ENCODE measurements at regions not wholly inside any gene's neighbourhood (a gene's known extent, or its start where the extent isn't known, plus 50 kb on each side); places are given as distances from the start of the nearest gene placed in this dataset.

DNA sequence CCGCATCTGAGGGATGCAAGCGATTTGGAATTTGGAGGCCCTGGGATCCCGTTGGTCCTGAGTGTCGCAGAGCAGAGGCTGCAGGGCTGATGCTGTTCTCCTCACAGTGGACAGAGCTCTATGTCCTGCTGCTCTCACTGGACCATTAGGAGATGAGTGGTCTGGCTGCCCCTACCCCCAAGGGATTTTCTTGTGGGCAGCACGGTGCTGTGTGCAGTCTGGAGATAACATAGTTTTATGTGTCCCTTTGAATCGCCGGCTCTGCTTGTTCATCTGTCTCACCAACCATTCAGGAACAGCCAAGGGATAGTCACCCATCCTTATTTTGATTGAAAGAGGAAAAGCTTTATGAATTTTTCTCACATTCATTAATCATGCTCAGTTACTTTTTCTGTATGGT is 49.9 kb downstream of the CHRM3 start:
- DNase-seq: no peak

DNA sequence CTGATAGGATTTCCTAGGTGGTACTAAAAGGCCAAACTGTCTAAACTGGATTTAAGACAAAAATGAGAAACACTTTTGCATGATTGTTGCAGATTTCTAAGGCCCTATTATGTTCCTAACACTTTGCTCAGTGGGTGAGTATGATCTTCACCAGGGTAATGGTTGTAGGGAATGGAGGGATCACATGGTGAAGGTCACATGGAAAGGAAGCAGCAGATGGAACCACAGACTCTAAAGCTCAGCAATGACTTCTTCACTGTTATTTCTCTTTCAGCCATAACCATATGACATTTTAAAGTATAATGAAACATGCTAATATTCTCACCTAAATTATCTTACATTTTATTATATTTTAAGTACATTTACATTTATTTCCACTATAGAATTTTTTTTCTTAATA is 51.5 kb downstream of the CHRM3 start:
- DNase-seq: no peak

DNA sequence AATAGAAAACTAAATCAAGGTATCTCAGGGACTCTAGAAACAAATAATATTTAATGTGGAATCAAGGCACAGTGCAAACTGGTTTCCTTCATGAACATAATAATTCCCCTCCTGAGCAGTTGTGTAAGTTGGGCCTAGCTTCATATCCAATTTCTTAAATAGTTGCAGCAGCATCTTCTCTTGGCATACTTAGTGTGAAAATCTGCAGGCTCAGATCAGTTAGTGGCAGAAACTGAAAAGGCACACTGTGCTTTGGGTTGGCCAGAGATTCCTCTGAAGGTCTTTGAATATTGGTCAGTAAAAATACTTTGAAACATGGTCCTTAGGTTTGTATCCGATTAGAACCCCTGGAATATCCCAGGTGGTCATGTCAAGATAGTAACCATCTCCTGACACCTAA is 52.5 kb downstream of the CHRM3 start:
- no peak for DNase-seq

- DNase-seq: no peak
Observed at GRCh38 chr1:239443361-239443760, 57.0 kb downstream of the CHRM3 start.

DNA sequence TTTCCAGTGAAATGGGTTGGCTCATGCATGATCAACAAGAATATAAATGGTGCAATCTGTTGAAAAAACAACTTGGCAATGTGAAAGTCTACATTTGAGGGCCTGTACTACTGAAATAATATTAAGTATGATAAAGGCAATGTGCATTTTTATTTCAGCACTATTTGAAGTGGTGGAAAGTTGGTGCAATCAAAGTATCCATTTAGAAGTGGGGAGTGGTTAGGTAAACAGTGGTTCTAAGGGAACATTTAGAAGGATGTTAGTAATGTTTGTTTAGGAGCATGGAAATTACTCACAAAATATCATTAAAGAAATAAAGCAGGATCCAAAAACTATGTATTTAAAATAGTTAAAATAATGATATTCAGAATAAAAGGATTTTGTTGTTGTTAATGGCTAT is 60.2 kb downstream of the CHRM3 start:
- no peak for DNase-seq

DNA sequence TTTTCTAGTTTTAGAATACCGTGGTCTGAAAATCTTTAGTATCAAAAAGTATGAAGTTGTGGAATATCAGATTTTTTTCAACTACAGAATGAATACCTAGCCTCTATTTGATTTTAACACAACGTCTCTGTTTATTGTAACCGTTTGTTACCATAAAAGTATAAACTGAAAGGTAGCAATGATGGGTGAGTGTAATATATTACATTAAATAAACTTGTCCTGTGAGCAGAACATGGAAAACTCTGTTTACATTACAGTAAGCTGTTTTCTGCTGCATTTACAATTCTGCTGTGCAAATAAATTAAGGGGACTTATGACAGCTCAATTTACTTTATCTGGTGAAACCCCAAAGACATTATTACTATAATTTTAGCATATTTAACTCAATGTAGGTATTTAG is 62.5 kb downstream of the CHRM3 start:
- DNase-seq: no peak

- no peak for DNase-seq
Observed at GRCh38 chr1:239455743-239456142, 69.4 kb downstream of the CHRM3 start.

- DNase-seq: no peak
Observed at GRCh38 chr1:239456788-239457187, 70.4 kb downstream of the CHRM3 start.

DNA sequence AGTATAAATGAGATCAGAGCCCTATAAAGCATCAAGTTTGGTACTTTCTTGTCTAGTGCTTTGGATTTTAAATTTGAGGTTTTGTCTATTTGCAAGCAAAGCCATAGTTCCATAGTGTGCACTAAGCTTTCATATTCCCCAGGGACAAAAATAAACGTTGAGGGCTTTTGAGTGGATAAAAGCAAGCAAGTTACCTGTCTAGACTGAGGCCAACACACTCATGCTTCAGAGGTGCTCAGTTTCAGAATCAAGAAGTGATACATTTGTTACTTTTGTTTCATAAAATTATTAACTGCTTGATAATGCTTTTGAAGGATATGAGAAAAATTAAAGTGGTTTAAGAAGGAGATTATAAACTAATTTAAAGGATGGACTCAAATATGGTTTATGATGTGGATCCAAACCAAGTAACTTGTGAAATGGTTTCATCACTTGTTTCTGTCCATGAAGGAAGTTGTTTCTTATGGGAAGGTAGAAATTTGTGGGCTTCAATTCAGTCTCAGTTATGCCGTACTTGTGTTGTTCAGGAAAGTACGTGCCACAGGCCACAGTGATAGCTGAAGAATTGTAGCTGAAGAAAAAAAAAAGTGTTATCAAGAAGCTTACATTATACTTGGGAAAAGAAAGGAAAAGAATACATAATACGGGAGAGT is 71.2 kb downstream of the CHRM3 start:
- DNase-seq: no peak

DNA sequence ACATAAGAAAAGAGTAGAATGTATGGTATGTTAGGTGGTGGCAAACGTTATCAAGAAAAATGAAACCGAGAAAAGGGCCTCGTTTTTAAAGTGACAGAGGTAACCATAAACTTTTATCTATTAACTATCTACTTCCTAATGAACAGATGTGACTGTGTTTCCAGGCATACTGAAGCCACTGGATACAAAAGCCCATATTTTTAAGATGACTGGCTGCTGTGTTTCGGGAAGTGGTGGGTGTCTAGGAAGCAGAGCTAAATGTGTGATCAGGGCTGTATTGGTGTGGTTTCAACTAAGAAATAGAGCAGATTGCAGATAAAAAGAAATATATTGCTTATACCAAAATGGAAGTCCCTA is 71.8 kb downstream of the CHRM3 start:
- no peak for DNase-seq

- no peak for DNase-seq
Observed at GRCh38 chr1:239467730-239468129, 81.4 kb downstream of the CHRM3 start.

- no peak for DNase-seq
Observed at GRCh38 chr1:239478069-239478468, 91.7 kb downstream of the CHRM3 start.

GRCh38 chr1:239483391-239483790 is 97.0 kb downstream of the CHRM3 start:
- DNase-seq: no peak

DNA sequence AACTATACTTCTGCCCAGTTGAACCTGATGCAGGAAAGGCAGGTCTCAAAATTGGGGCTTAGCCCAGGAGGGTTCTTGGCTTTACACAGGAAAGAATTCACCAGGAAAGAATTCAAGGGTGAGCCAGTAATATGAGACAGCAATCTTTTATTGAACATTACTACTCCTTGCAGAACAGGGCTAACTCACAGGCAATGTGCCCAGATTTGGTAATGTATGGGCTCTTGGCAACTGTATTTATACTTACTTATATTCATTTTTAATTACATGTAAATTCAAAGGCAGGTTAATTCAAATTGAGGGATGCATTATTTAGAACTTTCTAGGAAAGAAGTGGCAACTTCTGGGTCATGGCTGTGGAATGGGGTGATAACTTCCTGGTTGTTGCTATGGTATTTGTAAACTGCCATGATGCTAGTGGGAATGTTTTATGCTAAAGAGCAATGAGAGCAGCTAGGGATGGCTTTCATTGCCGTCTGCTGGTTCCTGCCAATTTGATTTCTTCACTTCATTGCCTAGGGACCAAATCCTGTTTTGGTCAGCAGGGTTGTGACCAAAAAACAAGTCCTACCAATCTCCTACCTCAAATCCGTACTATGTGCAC is 107.5 kb downstream of the CHRM3 start:
- DNase-seq: no peak

- no peak for DNase-seq
Observed at GRCh38 chr1:239505094-239505493, 118.7 kb downstream of the CHRM3 start.

DNA sequence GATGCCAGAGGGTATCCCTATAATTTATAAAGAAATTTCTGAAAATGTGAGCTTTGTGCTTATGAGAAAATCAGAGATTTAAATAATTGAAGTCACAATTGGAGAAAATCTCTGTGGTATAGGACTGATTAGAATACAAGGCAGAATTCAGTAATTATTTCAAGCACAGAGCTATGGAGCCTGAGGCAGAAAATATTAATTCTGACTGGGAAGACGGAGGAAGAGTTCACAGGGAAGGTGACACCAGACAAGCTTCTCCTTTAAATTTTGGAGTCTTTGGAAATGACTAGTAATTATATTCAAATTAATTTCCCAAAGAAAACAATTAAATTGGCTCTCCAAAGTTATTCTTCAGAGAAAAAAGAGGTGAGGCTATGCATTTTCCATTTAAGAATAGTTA is 121.5 kb downstream of the CHRM3 start:
- DNase-seq: no peak

DNA sequence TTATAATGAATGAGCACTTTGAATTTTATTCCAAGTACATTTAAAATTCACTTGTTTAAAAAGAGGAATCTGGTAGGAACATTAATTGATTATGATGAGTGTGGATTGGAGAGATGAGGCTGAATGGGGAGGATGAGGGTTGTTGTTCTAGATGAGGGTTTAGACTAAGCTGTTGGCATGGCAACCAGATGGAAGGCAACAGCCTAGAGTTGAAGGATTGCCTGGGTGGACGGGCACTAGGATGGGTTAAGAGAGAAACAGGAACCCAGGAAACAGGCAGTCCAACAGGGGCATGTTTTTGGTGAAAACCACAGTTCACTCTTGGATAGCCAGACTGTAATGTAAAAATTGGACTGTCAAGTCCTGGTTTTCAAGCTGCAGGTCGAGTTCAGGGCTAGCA is 125.5 kb downstream of the CHRM3 start:
- DNase-seq: no peak

- DNase-seq: no peak
Observed at GRCh38 chr1:239516579-239516978, 130.2 kb downstream of the CHRM3 start.

GRCh38 chr1:239526391-239526790 is 140.0 kb downstream of the CHRM3 start:
- DNase-seq: no peak

- DNase-seq: no peak
Observed at GRCh38 chr1:239527051-239527693, 140.8 kb downstream of the CHRM3 start.

GRCh38 chr1:239536165-239536849 is 149.9 kb downstream of the CHRM3 start:
- DNase-seq: no peak

DNA sequence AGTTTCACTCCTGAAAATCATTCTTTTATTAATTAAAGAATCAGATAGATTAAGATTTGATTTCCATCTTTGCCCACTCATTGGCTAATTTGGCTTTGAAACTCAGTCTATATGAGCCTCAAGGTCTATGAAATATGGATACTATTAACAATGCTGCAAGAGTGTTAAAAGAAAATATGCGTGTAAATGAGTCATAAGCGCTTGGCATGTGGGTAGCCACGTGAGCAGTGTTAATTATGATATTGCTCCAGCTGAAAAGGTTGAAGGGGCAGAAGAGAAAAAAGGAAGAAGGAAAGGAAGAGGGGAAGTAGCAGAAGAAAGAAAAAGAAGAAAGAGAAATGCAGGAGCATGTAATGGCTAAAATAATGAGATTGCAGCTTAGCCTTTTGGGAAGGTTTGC is 151.4 kb downstream of the CHRM3 start:
- no peak for DNase-seq

- DNase-seq: no peak
Observed at GRCh38 chr1:239538239-239538988, 152.0 kb downstream of the CHRM3 start.

All from stimulated activated CD4-positive, alpha-beta T cell treated with anti-CD3 and anti-CD28 coated beads, Interleukin-2, amount 100 ng/mL, for 24 hours (primary cell).